ENCODE measurements at regions not wholly inside any gene's neighbourhood (a gene's known extent, or its start where the extent isn't known, plus 50 kb on each side); places are given as distances from the start of the nearest gene placed in this dataset.

DNA sequence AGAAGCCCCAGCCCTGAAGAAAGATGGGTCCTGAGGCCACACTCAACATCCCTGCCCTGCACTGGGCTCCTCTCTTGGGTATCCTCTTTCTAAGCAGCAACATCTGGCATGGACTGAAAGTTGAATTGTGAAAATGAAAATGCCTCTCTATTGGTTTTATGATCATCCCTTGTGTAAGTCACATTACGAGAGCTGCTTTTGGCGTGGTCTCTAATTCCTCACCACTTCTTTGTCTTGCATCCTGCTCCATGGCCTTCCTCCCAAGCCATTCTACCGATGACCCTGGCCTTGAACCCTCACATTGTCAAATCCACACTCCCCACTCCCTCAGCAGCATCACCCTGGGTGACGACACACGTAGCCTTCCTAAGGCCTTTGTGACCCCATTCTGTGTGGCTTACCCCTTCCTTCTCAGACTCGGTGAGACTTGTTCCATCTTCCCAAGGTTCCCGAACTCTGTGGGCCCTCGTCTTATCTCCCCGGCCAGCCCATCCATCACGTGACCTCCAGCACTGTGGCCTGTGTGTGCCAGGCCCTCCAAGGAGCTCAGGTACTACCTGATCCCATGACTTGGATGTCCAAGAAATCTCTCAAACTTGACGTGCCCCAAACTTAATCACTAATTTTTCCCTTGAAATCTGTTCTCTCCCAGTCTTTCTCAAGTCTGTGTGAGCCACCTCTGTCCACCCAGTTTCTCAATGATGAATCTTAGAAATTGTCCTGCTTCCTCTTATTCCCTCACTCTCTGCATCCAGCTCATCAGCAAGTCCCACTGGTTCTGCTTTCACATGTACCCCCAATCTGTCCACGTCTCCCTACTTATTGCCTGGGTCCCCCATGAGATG, 194.7 kb upstream of the HS6ST1 start:
- TF ChIP-seq KDM1A (CRISPR knock-in tag; IDR thresholded peaks at IDR 0.05) (no peak), JUND (CRISPR knock-in tag; IDR thresholded peaks at IDR 0.05) (no peak), POLR2A (IDR thresholded peaks at IDR 0.05; ENCODE audit: insufficient read depth in 1 of 2, low read depth in 2 of 2, low read length in 2 of 2) (no peak), GTF3A (CRISPR knock-in tag; conservative IDR thresholded peaks at IDR 0.05) (no peak), JUNB (CRISPR knock-in tag; IDR thresholded peaks at IDR 0.05; ENCODE audit: borderline replicate concordance) (no peak), MED1 (CRISPR knock-in tag; IDR thresholded peaks at IDR 0.05) (no peak), NFATC3 (CRISPR knock-in tag; IDR thresholded peaks at IDR 0.05) (no peak), GTF2F1 (IDR thresholded peaks at IDR 0.05; ENCODE audit: low read length) (no peak), ASH2L (IDR thresholded peaks at IDR 0.05; ENCODE audit: insufficient read length, low read depth, low read length) (no peak), CHD2 (IDR thresholded peaks at IDR 0.05; ENCODE audit: low read depth, low read length) (no peak)
- TF ChIP-seq, protein P1, sequence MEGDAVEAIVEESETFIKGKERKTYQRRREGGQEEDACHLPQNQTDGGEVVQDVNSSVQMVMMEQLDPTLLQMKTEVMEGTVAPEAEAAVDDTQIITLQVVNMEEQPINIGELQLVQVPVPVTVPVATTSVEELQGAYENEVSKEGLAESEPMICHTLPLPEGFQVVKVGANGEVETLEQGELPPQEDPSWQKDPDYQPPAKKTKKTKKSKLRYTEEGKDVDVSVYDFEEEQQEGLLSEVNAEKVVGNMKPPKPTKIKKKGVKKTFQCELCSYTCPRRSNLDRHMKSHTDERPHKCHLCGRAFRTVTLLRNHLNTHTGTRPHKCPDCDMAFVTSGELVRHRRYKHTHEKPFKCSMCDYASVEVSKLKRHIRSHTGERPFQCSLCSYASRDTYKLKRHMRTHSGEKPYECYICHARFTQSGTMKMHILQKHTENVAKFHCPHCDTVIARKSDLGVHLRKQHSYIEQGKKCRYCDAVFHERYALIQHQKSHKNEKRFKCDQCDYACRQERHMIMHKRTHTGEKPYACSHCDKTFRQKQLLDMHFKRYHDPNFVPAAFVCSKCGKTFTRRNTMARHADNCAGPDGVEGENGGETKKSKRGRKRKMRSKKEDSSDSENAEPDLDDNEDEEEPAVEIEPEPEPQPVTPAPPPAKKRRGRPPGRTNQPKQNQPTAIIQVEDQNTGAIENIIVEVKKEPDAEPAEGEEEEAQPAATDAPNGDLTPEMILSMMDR (CRISPR knock-in tag; IDR thresholded peaks at IDR 0.05) = no peak
- TF ChIP-seq, protein P2, sequence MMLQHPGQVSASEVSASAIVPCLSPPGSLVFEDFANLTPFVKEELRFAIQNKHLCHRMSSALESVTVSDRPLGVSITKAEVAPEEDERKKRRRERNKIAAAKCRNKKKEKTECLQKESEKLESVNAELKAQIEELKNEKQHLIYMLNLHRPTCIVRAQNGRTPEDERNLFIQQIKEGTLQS (CRISPR knock-in tag; IDR thresholded peaks at IDR 0.05) = no peak
- TF ChIP-seq, protein P3, sequence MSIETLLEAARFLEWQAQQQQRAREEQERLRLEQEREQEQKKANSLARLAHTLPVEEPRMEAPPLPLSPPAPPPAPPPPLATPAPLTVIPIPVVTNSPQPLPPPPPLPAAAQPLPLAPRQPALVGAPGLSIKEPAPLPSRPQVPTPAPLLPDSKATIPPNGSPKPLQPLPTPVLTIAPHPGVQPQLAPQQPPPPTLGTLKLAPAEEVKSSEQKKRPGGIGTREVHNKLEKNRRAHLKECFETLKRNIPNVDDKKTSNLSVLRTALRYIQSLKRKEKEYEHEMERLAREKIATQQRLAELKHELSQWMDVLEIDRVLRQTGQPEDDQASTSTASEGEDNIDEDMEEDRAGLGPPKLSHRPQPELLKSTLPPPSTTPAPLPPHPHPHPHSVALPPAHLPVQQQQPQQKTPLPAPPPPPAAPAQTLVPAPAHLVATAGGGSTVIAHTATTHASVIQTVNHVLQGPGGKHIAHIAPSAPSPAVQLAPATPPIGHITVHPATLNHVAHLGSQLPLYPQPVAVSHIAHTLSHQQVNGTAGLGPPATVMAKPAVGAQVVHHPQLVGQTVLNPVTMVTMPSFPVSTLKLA (IDR thresholded peaks at IDR 0.05) = no peak
- TF ChIP-seq, protein P4, sequence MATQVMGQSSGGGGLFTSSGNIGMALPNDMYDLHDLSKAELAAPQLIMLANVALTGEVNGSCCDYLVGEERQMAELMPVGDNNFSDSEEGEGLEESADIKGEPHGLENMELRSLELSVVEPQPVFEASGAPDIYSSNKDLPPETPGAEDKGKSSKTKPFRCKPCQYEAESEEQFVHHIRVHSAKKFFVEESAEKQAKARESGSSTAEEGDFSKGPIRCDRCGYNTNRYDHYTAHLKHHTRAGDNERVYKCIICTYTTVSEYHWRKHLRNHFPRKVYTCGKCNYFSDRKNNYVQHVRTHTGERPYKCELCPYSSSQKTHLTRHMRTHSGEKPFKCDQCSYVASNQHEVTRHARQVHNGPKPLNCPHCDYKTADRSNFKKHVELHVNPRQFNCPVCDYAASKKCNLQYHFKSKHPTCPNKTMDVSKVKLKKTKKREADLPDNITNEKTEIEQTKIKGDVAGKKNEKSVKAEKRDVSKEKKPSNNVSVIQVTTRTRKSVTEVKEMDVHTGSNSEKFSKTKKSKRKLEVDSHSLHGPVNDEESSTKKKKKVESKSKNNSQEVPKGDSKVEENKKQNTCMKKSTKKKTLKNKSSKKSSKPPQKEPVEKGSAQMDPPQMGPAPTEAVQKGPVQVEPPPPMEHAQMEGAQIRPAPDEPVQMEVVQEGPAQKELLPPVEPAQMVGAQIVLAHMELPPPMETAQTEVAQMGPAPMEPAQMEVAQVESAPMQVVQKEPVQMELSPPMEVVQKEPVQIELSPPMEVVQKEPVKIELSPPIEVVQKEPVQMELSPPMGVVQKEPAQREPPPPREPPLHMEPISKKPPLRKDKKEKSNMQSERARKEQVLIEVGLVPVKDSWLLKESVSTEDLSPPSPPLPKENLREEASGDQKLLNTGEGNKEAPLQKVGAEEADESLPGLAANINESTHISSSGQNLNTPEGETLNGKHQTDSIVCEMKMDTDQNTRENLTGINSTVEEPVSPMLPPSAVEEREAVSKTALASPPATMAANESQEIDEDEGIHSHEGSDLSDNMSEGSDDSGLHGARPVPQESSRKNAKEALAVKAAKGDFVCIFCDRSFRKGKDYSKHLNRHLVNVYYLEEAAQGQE (IDR thresholded peaks at IDR 0.05; ENCODE audit: borderline replicate concordance in 1 of 2, low read depth in 1 of 2, low read length in 2 of 2) = no peak
